Neutrophil (primary cell): ENCODE measurements at regions not wholly inside any gene's neighbourhood (a gene's known extent, or its start where the extent isn't known, plus 50 kb on each side); places are given as distances from the start of the nearest gene placed in this dataset.

Source experiments
- H3K27ac ChIP-seq: fragments of 200-600 bp; sonication (generic); 2 replicates; pipeline ENCODE4 v1.5.1; 2016; ENCODE audit warnings: mild to moderate bottlenecking, moderate library complexity
- H3K27me3 ChIP-seq: fragments of 200-600 bp; sonication (generic); 2 replicates; pipeline ENCODE4 v1.6.0; 2016; ENCODE audit warnings: mild to moderate bottlenecking
- H3K36me3 ChIP-seq: fragments of 200-600 bp; sonication (generic); 2 replicates; pipeline ENCODE4 v1.5.1; 2017
- H3K4me1 ChIP-seq, 2 experiments: fragments of 200-600 bp in 1 of 2; sonication (generic) in 1 of 2; 1 replicate in 1 of 2; 2 replicates in 1 of 2; pipeline versions ENCODE4 v1.5.1 to v1.6.1; 2013 to 2016; ENCODE audit warnings: low read depth in 1 of 2, low read length in 1 of 2, mild to moderate bottlenecking in 1 of 2, moderate library complexity in 1 of 2; ENCODE audit not compliant: control insufficient read depth in 1 of 2, insufficient read depth in 1 of 2
- H3K4me3 ChIP-seq, 2 experiments: fragments of 200-600 bp in 1 of 2; sonication (generic) in 1 of 2; 1 replicate in 1 of 2; 2 replicates in 1 of 2; pipeline ENCODE4 v1.5.1; 2013 to 2016; ENCODE audit warnings: low read depth in 1 of 2, low read length in 1 of 2, mild to moderate bottlenecking in 1 of 2, moderate library complexity in 1 of 2
- H3K9me3 ChIP-seq: fragments of 200-600 bp; sonication (generic); 2 replicates; pipeline ENCODE4 v1.5.1; 2016
- TF ChIP-seq, protein P1 (sequence below): fragments of 200-600 bp; sonication (generic); IDR thresholded peaks from 2 replicates; pipeline ENCODE4 v1.5.1; 2016; ENCODE audit warnings: antibody characterized with exemption

DNA sequence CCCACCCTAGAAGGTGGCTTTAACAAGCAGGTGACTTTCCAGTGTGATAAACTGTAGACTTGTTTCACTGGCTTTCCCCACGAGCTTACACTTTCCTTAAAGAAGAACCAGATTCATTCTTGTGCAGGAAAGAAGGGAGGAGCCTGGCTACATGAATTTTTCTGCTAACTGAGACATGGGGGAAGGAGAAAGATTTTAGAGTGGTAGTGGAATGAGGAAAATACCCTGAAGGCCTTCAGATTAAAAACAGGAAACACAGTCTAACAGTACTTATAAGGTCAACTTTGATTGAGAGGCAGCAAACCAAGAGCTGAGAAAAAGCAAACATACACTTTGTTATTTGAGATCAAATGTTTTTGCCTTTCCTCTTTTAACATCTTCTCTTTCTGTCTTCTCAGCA is 640.9 kb upstream of the PLXNA2 start:
- Histone ChIP-seq H3K27ac (no peak overlapping the region), H3K9me3 (no peaks in the 10 kb centered on the region), H3K4me3 (no peak overlapping the region), H3K27me3 (no peaks in the 10 kb centered on the region), H3K36me3 (no peaks in the 10 kb centered on the region), H3K4me1 (no peaks in the 10 kb centered on the region)
- TF ChIP-seq, protein P1, sequence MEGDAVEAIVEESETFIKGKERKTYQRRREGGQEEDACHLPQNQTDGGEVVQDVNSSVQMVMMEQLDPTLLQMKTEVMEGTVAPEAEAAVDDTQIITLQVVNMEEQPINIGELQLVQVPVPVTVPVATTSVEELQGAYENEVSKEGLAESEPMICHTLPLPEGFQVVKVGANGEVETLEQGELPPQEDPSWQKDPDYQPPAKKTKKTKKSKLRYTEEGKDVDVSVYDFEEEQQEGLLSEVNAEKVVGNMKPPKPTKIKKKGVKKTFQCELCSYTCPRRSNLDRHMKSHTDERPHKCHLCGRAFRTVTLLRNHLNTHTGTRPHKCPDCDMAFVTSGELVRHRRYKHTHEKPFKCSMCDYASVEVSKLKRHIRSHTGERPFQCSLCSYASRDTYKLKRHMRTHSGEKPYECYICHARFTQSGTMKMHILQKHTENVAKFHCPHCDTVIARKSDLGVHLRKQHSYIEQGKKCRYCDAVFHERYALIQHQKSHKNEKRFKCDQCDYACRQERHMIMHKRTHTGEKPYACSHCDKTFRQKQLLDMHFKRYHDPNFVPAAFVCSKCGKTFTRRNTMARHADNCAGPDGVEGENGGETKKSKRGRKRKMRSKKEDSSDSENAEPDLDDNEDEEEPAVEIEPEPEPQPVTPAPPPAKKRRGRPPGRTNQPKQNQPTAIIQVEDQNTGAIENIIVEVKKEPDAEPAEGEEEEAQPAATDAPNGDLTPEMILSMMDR: no peak

DNA sequence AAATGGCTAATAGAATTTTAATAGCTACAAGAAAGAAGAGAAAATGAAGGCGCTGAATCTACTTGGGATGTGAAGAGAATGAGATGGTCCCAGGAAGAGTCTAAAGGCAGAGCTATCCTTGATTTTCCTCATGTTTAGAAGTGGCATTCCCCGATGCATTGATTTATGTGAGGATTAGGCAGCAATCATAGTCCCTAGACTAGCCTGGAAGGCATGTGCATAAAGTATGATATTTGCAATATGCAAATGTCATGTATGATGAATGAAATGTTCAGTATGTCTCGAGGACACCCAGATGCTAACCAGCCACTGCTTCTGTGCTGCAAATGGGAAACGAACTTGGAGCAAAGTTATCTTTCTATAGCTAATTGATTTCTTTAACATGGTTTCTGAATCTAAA is 641.5 kb upstream of the PLXNA2 start:
- Histone ChIP-seq H3K27me3 (no peaks in the 10 kb centered on the region), H3K27ac (no peak overlapping the region), H3K9me3 (no peaks in the 10 kb centered on the region), H3K36me3 (no peaks in the 10 kb centered on the region), H3K4me3 (no peak overlapping the region), H3K4me1 (no peaks in the 10 kb centered on the region)
- TF ChIP-seq, protein P1: no peak

DNA sequence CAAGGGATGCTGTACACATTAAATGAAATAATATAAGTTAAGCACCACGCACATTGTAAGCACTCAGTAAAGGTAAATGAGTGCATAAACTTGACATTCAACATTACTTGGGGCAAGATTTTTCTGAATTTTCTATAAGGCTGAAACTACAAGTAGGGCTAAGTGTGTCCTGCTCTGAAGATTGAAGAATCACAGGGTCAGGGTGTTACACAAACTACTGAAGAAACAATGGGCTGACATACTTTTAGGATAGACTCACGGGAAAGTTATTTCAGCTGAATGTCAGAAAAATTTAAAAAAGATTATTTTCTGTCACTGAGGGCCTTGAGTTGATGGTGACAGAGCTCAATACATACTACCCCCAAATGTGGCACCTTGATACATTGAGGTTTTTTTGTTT is 644.2 kb upstream of the PLXNA2 start:
- TF ChIP-seq, protein P1: no peak
- Histone ChIP-seq H3K36me3 (no peaks in the 10 kb centered on the region), H3K9me3 (no peaks in the 10 kb centered on the region), H3K27ac (no peak overlapping the region), H3K4me1 (no peaks in the 10 kb centered on the region), H3K27me3 (no peaks in the 10 kb centered on the region), H3K4me3 (no peak overlapping the region)

DNA sequence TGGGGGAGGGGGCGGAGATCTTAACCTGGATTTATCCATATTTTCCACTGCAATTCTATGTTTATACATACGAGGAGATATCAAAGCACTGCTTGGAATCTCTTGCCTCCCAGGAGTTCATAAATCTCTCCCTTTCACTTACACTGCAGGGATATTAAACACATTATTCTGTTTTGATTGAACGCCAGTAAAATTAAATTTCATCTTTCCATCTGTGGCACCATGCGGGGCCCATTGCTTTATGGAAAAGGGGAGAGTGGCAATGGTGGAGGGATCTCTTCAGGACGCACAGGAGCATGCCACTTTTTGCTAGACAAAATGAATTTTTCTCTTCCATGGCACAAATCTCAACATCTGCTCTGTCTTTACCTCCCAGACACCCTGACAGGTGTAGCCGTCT is 648.0 kb upstream of the PLXNA2 start:
- Histone ChIP-seq H3K4me1 (no peaks in the 10 kb centered on the region), H3K27me3 (no peaks in the 10 kb centered on the region), H3K27ac (no peak overlapping the region), H3K9me3 (no peaks in the 10 kb centered on the region), H3K4me3 (no peak overlapping the region), H3K36me3 (no peaks in the 10 kb centered on the region)
- TF ChIP-seq, protein P1: no peak

DNA sequence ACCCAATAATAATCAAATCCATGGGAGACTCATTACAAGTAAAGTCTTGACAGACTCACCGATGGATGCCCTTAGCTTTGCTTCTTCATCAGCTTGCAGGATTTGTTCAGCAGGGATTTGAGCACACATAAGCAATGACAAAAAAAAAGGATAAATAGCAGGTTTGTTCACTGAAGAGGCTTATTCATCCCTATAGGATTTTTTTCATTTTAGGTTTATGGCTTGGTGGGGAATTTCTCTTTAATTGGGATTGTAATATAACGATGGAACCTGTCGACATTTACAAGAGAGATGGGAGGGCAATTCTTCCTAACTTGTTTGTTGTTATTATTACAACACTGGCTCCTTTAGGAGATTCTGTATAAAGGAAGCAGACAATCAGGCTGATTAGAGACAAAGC is 649.1 kb upstream of the PLXNA2 start:
- no peak overlapping the region for H3K4me3 ChIP-seq
- H3K4me1 ChIP-seq: no peaks in the 10 kb centered on the region
- TF ChIP-seq, protein P1: no peak
- H3K9me3 ChIP-seq: no peaks in the 10 kb centered on the region
- H3K27me3 ChIP-seq: no peaks in the 10 kb centered on the region
- no peak overlapping the region for H3K27ac ChIP-seq
- no peaks in the 10 kb centered on the region for H3K36me3 ChIP-seq

DNA sequence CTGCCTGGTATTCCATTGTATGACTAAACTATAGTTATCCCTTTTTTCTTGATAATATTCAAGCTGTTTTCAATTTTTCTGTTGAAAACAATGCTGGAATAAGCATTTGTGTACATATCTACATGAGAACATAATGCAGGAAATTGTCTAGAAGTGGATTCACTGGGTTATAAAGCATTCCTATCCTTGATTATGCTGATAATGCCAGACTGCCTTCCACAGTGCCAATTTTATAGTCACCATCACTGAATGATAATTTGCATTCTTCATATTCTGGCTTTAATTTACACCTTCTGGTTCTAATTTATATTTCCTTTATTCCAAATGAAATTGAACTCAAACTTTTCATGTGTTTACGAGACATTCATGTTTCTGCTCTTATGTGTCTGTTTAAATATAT is 651.0 kb upstream of the PLXNA2 start:
- Histone ChIP-seq H3K4me1 (no peaks in the 10 kb centered on the region), H3K27me3 (no peaks in the 10 kb centered on the region), H3K4me3 (no peak overlapping the region), H3K27ac (no peak overlapping the region), H3K9me3 (no peaks in the 10 kb centered on the region), H3K36me3 (no peaks in the 10 kb centered on the region)
- TF ChIP-seq, protein P1: no peak
